SK-N-SH (cell line): ENCODE measurements at regions not wholly inside any gene's neighbourhood (a gene's known extent, or its start where the extent isn't known, plus 50 kb on each side); places are given as distances from the start of the nearest gene placed in this dataset.

Source experiments
- CTCF ChIA-PET: fragments of 300-600, 350-600 bp; formaldehyde crosslinking; extraction: SDS; loops from one replicate; lab custom pipeline; 2021; lab: Yijun Ruan, JAX
- POLR2A ChIA-PET: fragments of 350-600 bp; sonication (Branson Sonifier 250); formaldehyde crosslinking; extraction: SDS; loops from one replicate; lab custom pipeline; 2020; ENCODE audit warnings: antibody characterized with exemption, inconsistent platforms; lab: Yijun Ruan, JAX
- DNase-seq: peaks from one replicate; pipeline ENCODE4 v3.0.0; 2012
- H2AFZ ChIP-seq: fragments of 200-600 bp; sonication (generic); 2 replicates; pipeline ENCODE4 v1.8.1; 2016; ENCODE audit warnings: antibody characterized with exemption, mild to moderate bottlenecking, low read depth
- H3F3A ChIP-seq: fragments of 200-600 bp; sonication (generic); replicated peaks from 2 replicates; pipeline ENCODE3; 2016; ENCODE audit warnings: antibody characterized with exemption, mild to moderate bottlenecking; ENCODE audit not compliant: insufficient read depth
- H3K27ac ChIP-seq, 2 experiments: fragments of 200-500 bp in 1 of 2; fragments of 200-600 bp in 1 of 2; sonication (Bioruptor generic) in 1 of 2; sonication (generic), shearing (Covaris generic) in 1 of 2; 2 replicates each; pipeline versions ENCODE4 v1.5.1 to v1.6.1; 2014 to 2016; ENCODE audit warnings: low read depth in 2 of 2, inconsistent platforms in 1 of 2, low read length in 1 of 2, mild to moderate bottlenecking in 1 of 2, mixed read lengths in 1 of 2
- H3K27me3 ChIP-seq: fragments of 200-600 bp; sonication (generic), shearing (Covaris generic); 2 replicates; pipeline ENCODE4 v1.6.1; 2016; ENCODE audit warnings: mixed run types; ENCODE audit not compliant: insufficient read depth
- H3K36me3 ChIP-seq, 2 experiments: fragments of 200-500 bp in 1 of 2; fragments of 200-600 bp in 1 of 2; sonication (Bioruptor generic) in 1 of 2; sonication (generic) in 1 of 2; replicated peaks in 1 of 2; 2 replicates each; pipeline versions ENCODE3 to v1.5.1; 2014 to 2016; ENCODE audit warnings: low read length in 1 of 2, mild to moderate bottlenecking in 1 of 2; ENCODE audit not compliant: insufficient read depth in 2 of 2, control insufficient read depth in 1 of 2
- H3K4me1 ChIP-seq, 2 experiments: fragments of 200-500 bp in 1 of 2; fragments of 200-600 bp in 1 of 2; sonication (Bioruptor generic) in 1 of 2; sonication (generic), shearing (Covaris generic) in 1 of 2; 2 replicates each; pipeline versions ENCODE4 v1.5.1 to v1.6.1; 2014 to 2016; ENCODE audit warnings: low read depth in 1 of 2, low read length in 1 of 2, mixed run types in 1 of 2; ENCODE audit not compliant: insufficient read depth in 2 of 2, control insufficient read depth in 1 of 2
- H3K4me2 ChIP-seq: fragments of 200-600 bp; sonication (generic), shearing (Covaris generic); 2 replicates; pipeline ENCODE4 v1.6.1; 2017; ENCODE audit warnings: mixed run types
- H3K4me3 ChIP-seq, 2 experiments: fragments of 200-500 bp in 1 of 2; fragments of 200-600 bp in 1 of 2; sonication (Bioruptor generic) in 1 of 2; sonication (generic), shearing (Covaris generic) in 1 of 2; 2 replicates each; pipeline versions ENCODE4 v1.5.1 to v1.8.1; 2014 to 2016; ENCODE audit warnings: low read depth in 2 of 2, inconsistent platforms in 1 of 2, low read length in 1 of 2, mild to moderate bottlenecking in 1 of 2, mixed read lengths in 1 of 2, moderate library complexity in 1 of 2
- H3K79me2 ChIP-seq: fragments of 200-600 bp; sonication (generic); 2 replicates; pipeline ENCODE4 v1.8.1; 2017; ENCODE audit warnings: mild to moderate bottlenecking; ENCODE audit not compliant: insufficient read depth
- H3K9ac ChIP-seq: fragments of 200-600 bp; sonication (generic); 2 replicates; pipeline ENCODE4 v1.6.1; 2017; ENCODE audit warnings: mixed run types
- H3K9me2 ChIP-seq: fragments of 200-600 bp; sonication (generic); 2 replicates; pipeline ENCODE4 v1.6.1; 2017; ENCODE audit warnings: mixed run types
- H3K9me3 ChIP-seq: fragments of 200-600 bp; sonication (generic); 2 replicates; pipeline ENCODE4 v1.6.1; 2017; ENCODE audit warnings: mixed run types, mild to moderate bottlenecking, moderate library complexity
- H4K20me1 ChIP-seq: fragments of 200-600 bp; sonication (generic); 2 replicates; pipeline ENCODE4 v1.6.1; 2017; ENCODE audit warnings: mild to moderate bottlenecking, mixed run types; ENCODE audit not compliant: insufficient read depth
- CHD2 ChIP-seq: fragments of 150-350 bp; IDR thresholded peaks from 2 replicates; pipeline ENCODE4 v1.6.1; 2018; ENCODE audit warnings: low read length; ENCODE audit not compliant: partially characterized antibody
- EZH2phosphoT487 ChIP-seq: fragments of 200-600 bp; sonication (generic); IDR thresholded peaks from 2 replicates; pipeline ENCODE4 v1.6.1; 2017; ENCODE audit warnings: low read depth, mixed run types, mild to moderate bottlenecking, antibody characterized with exemption, moderate library complexity, borderline replicate concordance
- GABPA ChIP-seq: IDR thresholded peaks from 2 replicates; pipeline ENCODE4 v1.4.0; 2012; ENCODE audit warnings: low read depth, mild to moderate bottlenecking
- IRF3 ChIP-seq: fragments of 150-350 bp; IDR thresholded peaks from 2 replicates; pipeline ENCODE4 v1.6.1; 2016; ENCODE audit warnings: mild to moderate bottlenecking, low read depth, low read length
- JUND ChIP-seq: IDR thresholded peaks from 2 replicates; pipeline ENCODE4 v1.4.0; 2012
- MAX ChIP-seq: IDR thresholded peaks from 2 replicates; pipeline ENCODE4 v1.4.0; 2012; ENCODE audit warnings: low read depth
- MEF2A ChIP-seq: IDR thresholded peaks from 2 replicates; pipeline ENCODE4 v1.4.0; 2012; ENCODE audit warnings: low read depth, borderline replicate concordance
- PBX3 ChIP-seq: IDR thresholded peaks from 2 replicates; pipeline ENCODE4; 2012
- RCOR1 ChIP-seq: fragments of 150-350 bp; IDR thresholded peaks from 2 replicates; pipeline ENCODE4 v1.6.1; 2017; ENCODE audit warnings: antibody characterized with exemption, low read length
- RXRA ChIP-seq: IDR thresholded peaks from 2 replicates; pipeline ENCODE4 v1.4.0; 2012; ENCODE audit warnings: low read depth, mild to moderate bottlenecking, borderline replicate concordance
- SMC3 ChIP-seq: IDR thresholded peaks from 2 replicates; pipeline ENCODE4 v1.6.1; 2012; ENCODE audit warnings: low read depth, low read length, improper control_type of control experiment
- TCF12 ChIP-seq: IDR thresholded peaks from 2 replicates; pipeline ENCODE4 v1.4.0; 2012
- USF1 ChIP-seq: IDR thresholded peaks from 2 replicates; pipeline ENCODE4 v1.4.0; 2012; ENCODE audit warnings: low read depth, borderline replicate concordance
- USF2 ChIP-seq: fragments of 150-350 bp; IDR thresholded peaks from 2 replicates; pipeline ENCODE4 v1.6.1; 2017; ENCODE audit warnings: antibody characterized with exemption, low read length, low read depth, borderline replicate concordance
- YY1 ChIP-seq: IDR thresholded peaks from 2 replicates; pipeline ENCODE4 v1.4.0; 2012; ENCODE audit warnings: low read depth, mild to moderate bottlenecking
- WGBS: methylation state at CpG from one replicate; pipeline ENCODE4 v1.1.6; 2017; ENCODE audit warnings: low lambda C conversion rate; 5-methylcytosine and 5-hydroxymethylcytosine counted together

GRCh38 chr13:91295712-91296410, 51.6 kb upstream of the MIR17HG start:
- H3K4me2 ChIP-seq: no peak overlapping the region
- no peaks in the 10 kb centered on the region for H3K9me2 ChIP-seq
- ChIA-PET POLR2A (no interaction called here), CTCF (interaction anchor here (1.5 kb wide), 1 partner anchor 18 kb away, joined by 4 read pairs; no protein-coding TSS in a partner anchor)
- no peak overlapping the region for H3K27ac ChIP-seq
- no peak overlapping the region for H3K9ac ChIP-seq
- peaks cover 0 to 2% of the 10 kb centered on the region in 2 experiments; a peak in 2 of 4 replicates for H3K4me1 ChIP-seq
- H3K9me3 ChIP-seq: no peaks in the 10 kb centered on the region
- no peaks in the 10 kb centered on the region for H3K36me3 ChIP-seq
- no peaks in the 10 kb centered on the region for H3F3A ChIP-seq
- H4K20me1 ChIP-seq: no peaks in the 10 kb centered on the region
- WGBS: 62% methylated on average over 15 of the region's 15 CpGs
- no peak overlapping the region for H3K4me3 ChIP-seq
- H2AFZ ChIP-seq: no peak overlapping the region
- no peaks in the 10 kb centered on the region for H3K79me2 ChIP-seq
- no peak for TF ChIP-seq EZH2phosphoT487
- TF ChIP-seq CHD2: no peak
- TF ChIP-seq RXRA: no peak
- TF ChIP-seq PBX3: no peak
- TF ChIP-seq USF2: no peak
- TF ChIP-seq SMC3: no peak
- DNase-seq: no peak
- H3K27me3 ChIP-seq: no peaks in the 10 kb centered on the region; the same call in 1 of the 2 replicates

GRCh38 chr13:91297503-91297902, 50.0 kb upstream of the MIR17HG start:
- H3K4me2 ChIP-seq: no peak overlapping the region
- no peak overlapping the region for H2AFZ ChIP-seq
- POLR2A ChIA-PET: no interaction called here
- no peaks in the 10 kb centered on the region for H4K20me1 ChIP-seq
- no peaks in the 10 kb centered on the region for H3K9me2 ChIP-seq
- H3K4me3 ChIP-seq: no peak overlapping the region
- no peaks in the 10 kb centered on the region for H3K36me3 ChIP-seq
- H3K27ac ChIP-seq: no peak overlapping the region
- CTCF ChIA-PET: interaction anchor here (1.5 kb wide), 1 partner anchor 16 kb away, joined by 4 read pairs; no protein-coding TSS in a partner anchor
- H3K9ac ChIP-seq: no peak overlapping the region
- peaks cover 0 to 2% of the 10 kb centered on the region in 2 experiments; a peak in 2 of 4 replicates for H3K4me1 ChIP-seq
- H3F3A ChIP-seq: no peaks in the 10 kb centered on the region
- 29% methylated on average over 2 of the region's 2 CpGs for WGBS
- TF ChIP-seq RXRA (no peak), RCOR1 (no peak), GABPA (no peak), JUND (no peak), MAX (no peak), IRF3 (no peak), USF2 (no peak), MEF2A (no peak), PBX3 (no peak), TCF12 (no peak), YY1 (no peak), USF1 (no peak)
- H3K9me3 ChIP-seq: no peaks in the 10 kb centered on the region
- H3K79me2 ChIP-seq: no peaks in the 10 kb centered on the region
- H3K27me3 ChIP-seq: no peaks in the 10 kb centered on the region; the same call in 1 of the 2 replicates
- no peak for DNase-seq
